PC-3 (cell line): ENCODE measurements at regions not wholly inside any gene's neighbourhood (a gene's known extent, or its start where the extent isn't known, plus 50 kb on each side); places are given as distances from the start of the nearest gene placed in this dataset.

Experiments used
- ATAC-seq: fragments of 200-7000 bp; cut with Tn5 transposase; 2 replicates; pipeline ENCODE4 v1.9.1; 2020; ENCODE audit warnings: mild to moderate bottlenecking, moderate library complexity
- BruUV-seq: library from RNA; stranded (reverse); fragments of 400-500 nt; replicated peaks from 2 replicates; lab custom pipeline; 2021; lab: Mats Ljungman, UMichigan
- CTCF ChIA-PET: fragments of 300-600 bp; sonication (Branson Sonifier 250); formaldehyde crosslinking; loops from one replicate; lab custom pipeline; 2022; ENCODE audit warnings: antibody characterized with exemption; lab: Charles Lee
- POLR2A ChIA-PET: fragments of 300-600 bp; sonication (Branson Sonifier 250); formaldehyde crosslinking; loops from one replicate; lab custom pipeline; 2022; ENCODE audit warnings: antibody characterized with exemption; ENCODE audit not compliant: unreplicated experiment; lab: Charles Lee
- DNase-seq: peaks from one replicate; pipeline ENCODE4 v3.0.0-alpha.2; 2015
- H2AFZ ChIP-seq: fragments of 300-600 bp; sonication (generic); 2 replicates; pipeline ENCODE4 v1.6.0; 2016; ENCODE audit warnings: antibody characterized with exemption, low read length
- H3F3A ChIP-seq: fragments of 300-600 bp; sonication (generic); one replicate; pipeline ENCODE4 v1.6.0; 2017; ENCODE audit warnings: antibody characterized with exemption, low read length, control low read depth, mild to moderate bottlenecking; ENCODE audit not compliant: unreplicated experiment
- H3K27ac ChIP-seq: fragments of 300-600 bp; sonication (generic); 2 replicates; pipeline ENCODE4 v1.5.1; 2016; ENCODE audit warnings: mild to moderate bottlenecking, low read length
- H3K27me3 ChIP-seq: fragments of 300-600 bp; sonication (generic); 2 replicates; pipeline ENCODE4 v1.6.1; 2016; ENCODE audit warnings: low read length, mixed read lengths
- H3K36me3 ChIP-seq: fragments of 300-600 bp; sonication (generic); 2 replicates; pipeline ENCODE4 v1.6.1; 2016; ENCODE audit warnings: low read depth, mixed run types, low read length, mixed read lengths
- H3K4me1 ChIP-seq: fragments of 300-600 bp; sonication (generic); 2 replicates; pipeline ENCODE4 v1.5.1; 2016; ENCODE audit warnings: low read length; ENCODE audit not compliant: insufficient read depth
- H3K4me2 ChIP-seq: fragments of 300-600 bp; sonication (generic); 2 replicates; pipeline ENCODE4 v1.6.0; 2016; ENCODE audit warnings: low read length
- H3K4me3 ChIP-seq: fragments of 300-600 bp; sonication (generic); 2 replicates; pipeline ENCODE4 v1.5.1; 2016; ENCODE audit warnings: mild to moderate bottlenecking, low read length, mixed read lengths
- H3K79me2 ChIP-seq: fragments of 300-600 bp; sonication (generic); 2 replicates; pipeline ENCODE4 v1.6.1; 2017; ENCODE audit warnings: low read length, mixed read lengths
- H3K9ac ChIP-seq: fragments of 300-600 bp; sonication (generic); 2 replicates; pipeline ENCODE4 v1.6.0; 2016; ENCODE audit warnings: mild to moderate bottlenecking, low read length
- H3K9me2 ChIP-seq: fragments of 300-600 bp; sonication (generic); replicated peaks from 2 replicates; pipeline ENCODE4 v1.6.1; 2016; ENCODE audit warnings: mixed run types, low read length, mixed read lengths
- H3K9me3 ChIP-seq: fragments of 300-600 bp; sonication (generic); 2 replicates; pipeline ENCODE4 v1.6.1; 2016; ENCODE audit warnings: low read length, mixed read lengths
- H4K20me1 ChIP-seq: fragments of 300-600 bp; sonication (generic); 2 replicates; pipeline ENCODE4 v1.6.1; 2016; ENCODE audit warnings: low read length, mixed read lengths
- CTCF ChIP-seq: fragments of 300-600 bp; sonication (generic); conservative IDR thresholded peaks from 2 replicates; pipeline ENCODE4 v1.5.1; 2017; ENCODE audit warnings: antibody characterized with exemption, low read depth, mild to moderate bottlenecking, low read length
- EZH2 ChIP-seq: fragments of 300-600 bp; sonication (generic); IDR thresholded peaks from one replicate; pipeline ENCODE4 v1.6.1; 2017; ENCODE audit warnings: antibody characterized with exemption, mild to moderate bottlenecking, low read length; ENCODE audit not compliant: unreplicated experiment
- EZH2phosphoT487 ChIP-seq: fragments of 300-600 bp; sonication (generic); IDR thresholded peaks from 2 replicates; pipeline ENCODE4 v1.6.1; 2018; ENCODE audit warnings: mild to moderate bottlenecking, antibody characterized with exemption, low read length, borderline replicate concordance
- intact Hi-C: fragments of 100-400 bp; cut with micrococcal nuclease; formaldehyde crosslinking; loops from 2 replicates; pipeline ENCODE4 v1.9.0; 2023

- Histone ChIP-seq H4K20me1 (no peaks in the 10 kb centered on the region), H3K36me3 (no peaks in the 10 kb centered on the region), H3K27ac (no peak overlapping the region), H3K9ac (no peak overlapping the region), H3K79me2 (no peaks in the 10 kb centered on the region), H3F3A (no peaks in the 10 kb centered on the region), H3K4me3 (no peak overlapping the region), H3K9me2 (no peaks in the 10 kb centered on the region), H3K9me3 (no peaks in the 10 kb centered on the region), H3K4me2 (no peak overlapping the region), H2AFZ (no peak overlapping the region), H3K27me3 (no peaks in the 10 kb centered on the region), H3K4me1 (no peaks in the 10 kb centered on the region)
- TF ChIP-seq CTCF (no peak), EZH2 (no peak)
- CTCF ChIA-PET: no interaction called here
- intact Hi-C loops: no loop called here
- no peak for DNase-seq
- ATAC-seq: no peak
- no TSS peak for BruUV-seq
- POLR2A ChIA-PET: no interaction called here
These were observed 570.7 kb downstream of the HTR1B start for GRCh38 chr6:76892542-76892941.

GRCh38 chr6:76888351-76888750 lies 574.9 kb downstream of the HTR1B start:
- Histone ChIP-seq H3K79me2 (no peaks in the 10 kb centered on the region), H2AFZ (no peak overlapping the region), H3K4me3 (no peak overlapping the region), H3K9ac (no peak overlapping the region), H3K27ac (no peak overlapping the region), H3K4me2 (no peak overlapping the region), H3K4me1 (peaks cover 4% of the 10 kb centered on the region; the same call in 1 of the 2 replicates), H3K9me3 (no peaks in the 10 kb centered on the region), H3K9me2 (no peaks in the 10 kb centered on the region), H3K36me3 (no peaks in the 10 kb centered on the region), H3F3A (no peaks in the 10 kb centered on the region), H4K20me1 (no peaks in the 10 kb centered on the region), H3K27me3 (no peaks in the 10 kb centered on the region)
- DNase-seq: no peak
- no peak for ATAC-seq
- no TSS peak for BruUV-seq
- CTCF ChIA-PET: no interaction called here
- intact Hi-C loops: no loop called here
- POLR2A ChIA-PET: no interaction called here
- no peak for TF ChIP-seq EZH2phosphoT487
- no peak for TF ChIP-seq EZH2
- no peak for TF ChIP-seq CTCF

GRCh38 chr6:76886900-76887299 lies 576.4 kb downstream of the HTR1B start:
- Histone ChIP-seq H3K27me3 (no peaks in the 10 kb centered on the region), H3K4me3 (no peak overlapping the region), H4K20me1 (no peaks in the 10 kb centered on the region), H3K4me1 (peaks cover 4% of the 10 kb centered on the region; the same call in 1 of the 2 replicates), H3K4me2 (no peak overlapping the region), H3F3A (no peaks in the 10 kb centered on the region), H3K9me3 (no peaks in the 10 kb centered on the region), H3K79me2 (no peaks in the 10 kb centered on the region), H3K9me2 (no peaks in the 10 kb centered on the region), H3K9ac (no peak overlapping the region), H3K36me3 (no peaks in the 10 kb centered on the region), H2AFZ (no peak overlapping the region), H3K27ac (no peak overlapping the region)
- ChIA-PET POLR2A (no interaction called here), CTCF (no interaction called here)
- intact Hi-C loops: no loop called here
- ATAC-seq (no peak), DNase-seq (no peak)
- TF ChIP-seq EZH2phosphoT487: no peak
- TF ChIP-seq CTCF: no peak
- no peak for TF ChIP-seq EZH2
- BruUV-seq: no TSS peak
